ENCODE measurements at regions not wholly inside any gene's neighbourhood (a gene's known extent, or its start where the extent isn't known, plus 50 kb on each side); places are given as distances from the start of the nearest gene placed in this dataset.
"Not testable (repeated sequence)": the region's sequence is repeated elsewhere in the genome, so short reads cannot be mapped to it uniquely, and the experiment has no call there.

DNA sequence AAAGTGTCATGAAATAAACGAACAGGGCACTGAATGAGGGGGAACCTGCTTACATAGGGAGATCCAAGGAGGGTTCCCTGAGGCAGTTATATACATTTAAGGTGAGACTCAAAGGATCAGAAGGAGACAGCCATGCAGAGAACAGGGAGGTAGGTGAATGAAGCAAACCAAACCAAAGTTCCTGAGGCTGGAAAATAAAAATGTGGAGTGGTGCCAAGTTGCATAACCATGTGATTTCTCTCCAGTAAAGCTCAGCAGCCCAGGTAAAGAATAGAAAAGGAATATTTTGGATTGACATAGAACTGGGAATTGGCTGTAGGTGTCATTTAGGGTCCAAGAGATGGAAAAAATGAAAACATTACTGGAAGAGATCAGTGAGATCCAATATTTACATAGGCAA, 110.7 kb downstream of the CAAP1 start:
- Histone ChIP-seq H3K9me2 (replicated peaks; ENCODE audit: low read depth, low read length) (no peaks in the 10 kb centered on the region), H3K4me3 (ENCODE audit: low read length, poor library complexity, severe bottlenecking) (no peak overlapping the region), H3K9ac (ENCODE audit: low read depth, low read length, poor library complexity, severe bottlenecking) (no peak overlapping the region), H3K79me2 (ENCODE audit: insufficient read depth, low read length) (no peaks in the 10 kb centered on the region), H3K4me1 (ENCODE audit: insufficient read depth, low read length, poor library complexity, severe bottlenecking) (no peaks in the 10 kb centered on the region), H3K36me3 (ENCODE audit: insufficient read depth, low read length) (no peaks in the 10 kb centered on the region), H3F3A (ENCODE audit: low read depth) (no peaks in the 10 kb centered on the region), H3K9me3 (ENCODE audit: insufficient read depth, low read depth, low read length) (no peaks in the 10 kb centered on the region), H4K20me1 (ENCODE audit: insufficient read depth, low read length, poor library complexity, severe bottlenecking) (no peaks in the 10 kb centered on the region), H3K27me3 (ENCODE audit: insufficient read depth, low read length, poor library complexity, severe bottlenecking) (no peaks in the 10 kb centered on the region), H2AFZ (ENCODE audit: low read length) (no peak overlapping the region), H3K4me2 (ENCODE audit: low read depth, low read length, poor library complexity, severe bottlenecking) (no peak overlapping the region)
- TF ChIP-seq, protein P1, sequence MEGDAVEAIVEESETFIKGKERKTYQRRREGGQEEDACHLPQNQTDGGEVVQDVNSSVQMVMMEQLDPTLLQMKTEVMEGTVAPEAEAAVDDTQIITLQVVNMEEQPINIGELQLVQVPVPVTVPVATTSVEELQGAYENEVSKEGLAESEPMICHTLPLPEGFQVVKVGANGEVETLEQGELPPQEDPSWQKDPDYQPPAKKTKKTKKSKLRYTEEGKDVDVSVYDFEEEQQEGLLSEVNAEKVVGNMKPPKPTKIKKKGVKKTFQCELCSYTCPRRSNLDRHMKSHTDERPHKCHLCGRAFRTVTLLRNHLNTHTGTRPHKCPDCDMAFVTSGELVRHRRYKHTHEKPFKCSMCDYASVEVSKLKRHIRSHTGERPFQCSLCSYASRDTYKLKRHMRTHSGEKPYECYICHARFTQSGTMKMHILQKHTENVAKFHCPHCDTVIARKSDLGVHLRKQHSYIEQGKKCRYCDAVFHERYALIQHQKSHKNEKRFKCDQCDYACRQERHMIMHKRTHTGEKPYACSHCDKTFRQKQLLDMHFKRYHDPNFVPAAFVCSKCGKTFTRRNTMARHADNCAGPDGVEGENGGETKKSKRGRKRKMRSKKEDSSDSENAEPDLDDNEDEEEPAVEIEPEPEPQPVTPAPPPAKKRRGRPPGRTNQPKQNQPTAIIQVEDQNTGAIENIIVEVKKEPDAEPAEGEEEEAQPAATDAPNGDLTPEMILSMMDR (conservative IDR thresholded peaks at IDR 0.05; ENCODE audit: low read length): no peak
- TF ChIP-seq EZH2phosphoT487 (IDR thresholded peaks at IDR 0.05; ENCODE audit: borderline replicate concordance): no peak

DNA sequence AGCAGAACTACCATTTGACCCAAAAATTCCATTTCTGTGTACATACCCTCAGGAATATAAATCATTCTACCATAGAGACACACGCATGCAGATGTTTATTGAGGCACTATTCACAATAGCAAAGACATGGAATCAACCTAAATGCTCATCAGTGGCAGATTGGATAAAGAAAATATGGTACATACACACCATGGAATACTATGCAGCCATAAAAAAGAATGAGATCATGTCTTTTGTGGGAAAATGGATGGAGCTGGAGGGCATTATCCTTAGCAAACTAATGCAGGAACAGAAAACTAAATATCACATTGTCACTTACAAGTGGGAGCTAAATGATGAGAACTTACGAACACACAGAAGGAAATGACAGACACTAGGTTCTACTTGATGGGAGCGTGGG, 112.3 kb downstream of the CAAP1 start:
- H4K20me1 ChIP-seq (ENCODE audit: insufficient read depth, low read length, poor library complexity, severe bottlenecking); H3K36me3 ChIP-seq (ENCODE audit: insufficient read depth, low read length); H2AFZ ChIP-seq (ENCODE audit: low read length); H3K9me2 ChIP-seq (replicated peaks; ENCODE audit: low read depth, low read length); H3K4me2 ChIP-seq (ENCODE audit: low read depth, low read length, poor library complexity, severe bottlenecking); H3K9ac ChIP-seq (ENCODE audit: low read depth, low read length, poor library complexity, severe bottlenecking); H3K4me1 ChIP-seq (ENCODE audit: insufficient read depth, low read length, poor library complexity, severe bottlenecking); H3K27me3 ChIP-seq (ENCODE audit: insufficient read depth, low read length, poor library complexity, severe bottlenecking); H3K9me3 ChIP-seq (ENCODE audit: insufficient read depth, low read depth, low read length); H3K4me3 ChIP-seq (ENCODE audit: low read length, poor library complexity, severe bottlenecking); H3K79me2 ChIP-seq (ENCODE audit: insufficient read depth, low read length); H3F3A ChIP-seq (ENCODE audit: low read depth): not testable (repeated sequence)

DNA sequence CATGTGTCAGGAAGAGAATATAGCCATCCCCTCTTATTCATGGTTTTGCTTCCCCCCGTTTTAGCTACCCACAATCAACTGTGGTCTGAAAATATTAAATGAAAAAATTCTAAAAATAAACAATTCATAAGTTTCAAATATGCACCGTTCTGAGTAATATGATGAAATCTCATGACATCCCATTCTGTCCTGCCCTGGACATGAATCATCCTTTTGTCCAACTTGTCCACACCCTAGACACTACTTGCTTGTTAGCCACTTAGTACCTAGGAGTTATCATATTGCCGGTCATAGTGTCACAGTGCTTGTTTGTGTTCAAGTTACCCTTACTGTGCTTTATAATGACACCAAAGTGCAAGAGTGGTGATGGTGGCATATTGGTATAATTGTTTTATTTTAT, 113.5 kb downstream of the CAAP1 start:
- H3K4me2 ChIP-seq (ENCODE audit: low read depth, low read length, poor library complexity, severe bottlenecking): no peak overlapping the region
- H3K9me3 ChIP-seq (ENCODE audit: insufficient read depth, low read depth, low read length): no peaks in the 10 kb centered on the region
- H3K27me3 ChIP-seq (ENCODE audit: insufficient read depth, low read length, poor library complexity, severe bottlenecking): no peaks in the 10 kb centered on the region
- H3K9ac ChIP-seq (ENCODE audit: low read depth, low read length, poor library complexity, severe bottlenecking): no peak overlapping the region
- TF ChIP-seq, protein P1 (conservative IDR thresholded peaks at IDR 0.05; ENCODE audit: low read length): no peak
- TF ChIP-seq EZH2phosphoT487 (IDR thresholded peaks at IDR 0.05; ENCODE audit: borderline replicate concordance): no peak
- H3K79me2 ChIP-seq (ENCODE audit: insufficient read depth, low read length): no peaks in the 10 kb centered on the region
- no peaks in the 10 kb centered on the region for H3K36me3 ChIP-seq (ENCODE audit: insufficient read depth, low read length)
- H3K9me2 ChIP-seq (replicated peaks; ENCODE audit: low read depth, low read length): no peaks in the 10 kb centered on the region
- no peaks in the 10 kb centered on the region for H3F3A ChIP-seq (ENCODE audit: low read depth)
- no peaks in the 10 kb centered on the region for H3K4me1 ChIP-seq (ENCODE audit: insufficient read depth, low read length, poor library complexity, severe bottlenecking)
- no peak overlapping the region for H3K4me3 ChIP-seq (ENCODE audit: low read length, poor library complexity, severe bottlenecking)
- H2AFZ ChIP-seq (ENCODE audit: low read length): no peak overlapping the region
- no peaks in the 10 kb centered on the region for H4K20me1 ChIP-seq (ENCODE audit: insufficient read depth, low read length, poor library complexity, severe bottlenecking)

DNA sequence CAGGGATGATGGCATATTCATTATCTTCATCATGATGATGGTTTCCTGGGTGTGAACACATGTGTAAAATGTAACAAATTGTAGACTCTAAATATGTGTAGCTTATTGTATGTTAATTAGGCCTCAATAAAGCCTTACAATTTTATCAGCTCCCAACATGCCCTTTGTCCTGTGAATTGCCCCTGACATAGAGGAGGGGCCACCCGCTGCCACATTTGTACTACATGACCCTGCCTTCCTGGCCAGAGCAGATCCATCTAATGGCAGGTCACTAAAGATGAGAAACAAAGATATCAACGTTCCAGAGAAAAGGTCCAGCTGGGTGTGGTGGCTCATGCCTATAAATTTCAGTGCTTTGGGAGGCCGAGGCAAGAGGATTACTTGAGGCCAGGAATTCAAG, 117.2 kb downstream of the CAAP1 start:
- Histone ChIP-seq H4K20me1 (ENCODE audit: insufficient read depth, low read length, poor library complexity, severe bottlenecking) (no peaks in the 10 kb centered on the region), H3K79me2 (ENCODE audit: insufficient read depth, low read length) (no peaks in the 10 kb centered on the region), H3K27me3 (ENCODE audit: insufficient read depth, low read length, poor library complexity, severe bottlenecking) (no peaks in the 10 kb centered on the region), H3K9ac (ENCODE audit: low read depth, low read length, poor library complexity, severe bottlenecking) (no peak overlapping the region), H3K4me3 (ENCODE audit: low read length, poor library complexity, severe bottlenecking) (no peak overlapping the region), H3K4me1 (ENCODE audit: insufficient read depth, low read length, poor library complexity, severe bottlenecking) (no peaks in the 10 kb centered on the region), H2AFZ (ENCODE audit: low read length) (no peak overlapping the region), H3F3A (ENCODE audit: low read depth) (no peaks in the 10 kb centered on the region), H3K36me3 (ENCODE audit: insufficient read depth, low read length) (no peaks in the 10 kb centered on the region), H3K9me3 (ENCODE audit: insufficient read depth, low read depth, low read length) (no peaks in the 10 kb centered on the region), H3K9me2 (replicated peaks; ENCODE audit: low read depth, low read length) (no peaks in the 10 kb centered on the region), H3K4me2 (ENCODE audit: low read depth, low read length, poor library complexity, severe bottlenecking) (no peak overlapping the region)
- no peak for TF ChIP-seq EZH2phosphoT487 (IDR thresholded peaks at IDR 0.05; ENCODE audit: borderline replicate concordance)
- TF ChIP-seq, protein P1 (conservative IDR thresholded peaks at IDR 0.05; ENCODE audit: low read length): no peak
